HepG2 (cell line): ENCODE measurements at regions not wholly inside any gene's neighbourhood (a gene's known extent, or its start where the extent isn't known, plus 50 kb on each side); places are given as distances from the start of the nearest gene placed in this dataset.

ENCODE experiments used
- AKAP8 ChIP-seq: sonication (generic); formaldehyde crosslinking; IDR thresholded peaks from 2 replicates; pipeline ENCODE4 v1.5.1; 2020; ENCODE audit warnings: mild to moderate bottlenecking, missing genetic modification reagents
- EP300 ChIP-seq, 3 experiments: sonication (generic) in 1 of 3; formaldehyde crosslinking in 1 of 3; IDR thresholded peaks; 2 replicates each; pipeline versions ENCODE4 v1.5.1 to v1.6.1; 2011 to 2020; ENCODE audit warnings: low read depth in 2 of 3, low read length in 2 of 3, borderline replicate concordance in 1 of 3, improper control_type of control experiment in 1 of 3, mild to moderate bottlenecking in 1 of 3, missing genetic modification reagents in 1 of 3, moderate library complexity in 1 of 3
- KDM5A ChIP-seq: fragments of 200-600 bp; sonication (generic); IDR thresholded peaks from 2 replicates; pipeline ENCODE4 v1.7.0; 2018; ENCODE audit warnings: antibody characterized with exemption, mild to moderate bottlenecking, low read length, borderline replicate concordance
- PBX3 ChIP-seq: sonication (generic); formaldehyde crosslinking; IDR thresholded peaks from 2 replicates; pipeline ENCODE4 v1.8.1; 2023; ENCODE audit warnings: missing genetic modification reagents, inconsistent platforms, borderline replicate concordance
- POLR2AphosphoS5 ChIP-seq: IDR thresholded peaks from 2 replicates; pipeline ENCODE4 v1.6.1; 2012; ENCODE audit warnings: low read depth, low read length
- ZBTB7A ChIP-seq: sonication (generic); formaldehyde crosslinking; IDR thresholded peaks from 2 replicates; pipeline ENCODE4 v1.8.0; 2022; ENCODE audit warnings: mild to moderate bottlenecking, missing genetic modification reagents

DNA sequence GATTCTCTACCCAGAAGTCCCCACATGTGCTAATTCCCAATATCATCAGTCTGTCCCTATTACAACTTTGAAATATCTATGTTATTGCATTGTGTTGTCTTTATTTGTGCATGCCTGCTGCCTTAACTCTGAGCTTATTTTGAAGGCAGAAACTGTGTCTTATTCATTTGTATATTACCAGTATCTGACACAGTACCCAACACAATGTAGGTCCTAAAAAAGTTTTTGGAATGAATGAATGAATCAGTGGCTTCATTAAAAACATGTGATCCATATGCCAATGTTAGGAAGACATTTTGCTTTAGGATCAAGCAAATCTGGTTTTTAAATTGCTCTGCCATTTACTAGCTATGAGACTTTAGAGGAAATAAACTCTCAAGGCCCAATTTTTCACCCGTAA lies 420.4 kb downstream of the CBLN4 start:
- TF ChIP-seq KDM5A, result no peak
- no peak for TF ChIP-seq PBX3 (CRISPR knock-in tag)
- TF ChIP-seq EP300 (IDR thresholded peaks at IDR 0.05; ENCODE audit: low read depth in 2 of 2, low read length in 2 of 2), result no peak
- TF ChIP-seq EP300 (CRISPR knock-in tag; IDR thresholded peaks at IDR 0.05; ENCODE audit: borderline replicate concordance), result no peak
- TF ChIP-seq POLR2AphosphoS5, result no peak
- TF ChIP-seq ZBTB7A (CRISPR knock-in tag), result no peak
- TF ChIP-seq AKAP8 (CRISPR knock-in tag), result no peak
